HCT116 (cell line): ENCODE measurements at regions not wholly inside any gene's neighbourhood (a gene's known extent, or its start where the extent isn't known, plus 50 kb on each side); places are given as distances from the start of the nearest gene placed in this dataset.

ENCODE experiments used
- ATAC-seq: fragments of 200-7000 bp; cut with Tn5 transposase; 2 replicates; pipeline ENCODE4 v1.9.1; 2020; ENCODE audit warnings: mild to moderate bottlenecking, moderate library complexity
- BruUV-seq: library from RNA; stranded (reverse); fragments of 400-500 nt; replicated peaks from 2 replicates; lab custom pipeline; 2021; lab: Mats Ljungman, UMichigan
- CTCF ChIA-PET: fragments of 300-600 bp; sonication (Branson Sonifier 250); formaldehyde crosslinking; loops from one replicate; lab custom pipeline; 2021; ENCODE audit warnings: antibody characterized with exemption; lab: Charles Lee
- POLR2A ChIA-PET: fragments of 300-600, 350-600 bp; sonication (Branson Sonifier 250); formaldehyde crosslinking; loops from one replicate; lab custom pipeline; 2021; ENCODE audit warnings: antibody characterized with exemption; lab: Charles Lee
- RAD21 ChIA-PET, 2 experiments: fragments of 300-600 bp; sonication (Branson Sonifier 250); formaldehyde crosslinking; loops; one replicate each; lab custom pipeline; 2023; ENCODE audit warnings: low total read pairs in 2 of 2; ENCODE audit not compliant: uncharacterized antibody in 2 of 2, unreplicated experiment in 2 of 2, low non-redundant PET in 1 of 2; lab: Charles Lee
- DNase-seq: peaks from one replicate; pipeline ENCODE4 v3.0.0-alpha.2; 2010; ENCODE audit warnings: low read depth, low spot score
- H2AFZ ChIP-seq: fragments of 200-600 bp; shearing (Covaris generic), sonication (generic); 2 replicates; pipeline ENCODE4 v1.6.1; 2017; ENCODE audit warnings: low read depth, mixed run types, mixed read lengths, antibody characterized with exemption, low read length; ENCODE audit not compliant: poor library complexity, severe bottlenecking
- H3K27ac ChIP-seq: 2 replicates; pipeline ENCODE4 v1.5.1; 2012; ENCODE audit warnings: low read depth, low read length
- H3K27me3 ChIP-seq: fragments of 200-600 bp; sonication (generic); 2 replicates; pipeline ENCODE4 v1.6.1; 2016; ENCODE audit warnings: mixed run types, low read length, mixed read lengths; ENCODE audit not compliant: insufficient read depth
- H3K36me3 ChIP-seq, 2 experiments: fragments of 200-500 bp in 1 of 2; fragments of 200-600 bp in 1 of 2; sonication (Bioruptor generic) in 1 of 2; sonication (generic) in 1 of 2; 2 replicates each; pipeline versions ENCODE4 v1.5.1 to v1.6.1; 2014 to 2016; ENCODE audit warnings: low read length in 2 of 2, inconsistent platforms in 1 of 2, mixed read lengths in 1 of 2, mixed run types in 1 of 2; ENCODE audit not compliant: insufficient read depth in 2 of 2, control insufficient read depth in 1 of 2
- H3K4me1 ChIP-seq, 2 experiments: fragments of 200-600 bp in 1 of 2; sonication (generic) in 1 of 2; 2 replicates each; pipeline versions ENCODE4 v1.5.1 to v1.6.1; 2012 to 2017; ENCODE audit warnings: low read length in 2 of 2, inconsistent platforms in 1 of 2, mild to moderate bottlenecking in 1 of 2, mixed read lengths in 1 of 2, mixed run types in 1 of 2, moderate library complexity in 1 of 2; ENCODE audit not compliant: insufficient read depth in 2 of 2, control insufficient read depth in 1 of 2
- H3K4me2 ChIP-seq: fragments of 200-600 bp; sonication (generic); 2 replicates; pipeline ENCODE4 v1.6.1; 2017; ENCODE audit warnings: mixed run types, low read length, mixed read lengths
- H3K4me3 ChIP-seq, 2 experiments: fragments of 200-600 bp in 1 of 2; sonication (generic) in 1 of 2; replicated peaks in 1 of 2; 2 replicates each; pipeline ENCODE4 v1.5.1; 2011 to 2016; ENCODE audit warnings: low read length in 2 of 2, control low read depth in 1 of 2, low read depth in 1 of 2, mild to moderate bottlenecking in 1 of 2, mixed read lengths in 1 of 2, mixed run types in 1 of 2
- H3K79me2 ChIP-seq: fragments of 200-600 bp; sonication (generic); 2 replicates; pipeline ENCODE4 v1.6.1; 2017; ENCODE audit warnings: mild to moderate bottlenecking, mixed run types, low read length, moderate library complexity, mixed read lengths; ENCODE audit not compliant: insufficient read depth
- H3K9ac ChIP-seq: fragments of 200-600 bp; sonication (generic); 2 replicates; pipeline ENCODE4 v1.6.1; 2016; ENCODE audit warnings: low read length, mixed read lengths
- H3K9me2 ChIP-seq: fragments of 200-600 bp; sonication (generic), shearing (Covaris generic); 2 replicates; pipeline ENCODE4 v1.6.1; 2017; ENCODE audit warnings: mixed run types, mild to moderate bottlenecking, moderate library complexity; ENCODE audit not compliant: insufficient read depth
- H3K9me3 ChIP-seq, 2 experiments: fragments of 200-500 bp in 1 of 2; fragments of 200-600 bp in 1 of 2; sonication (Bioruptor generic) in 1 of 2; sonication (generic) in 1 of 2; 2 replicates each; pipeline ENCODE4 v1.6.1; 2014 to 2017; ENCODE audit warnings: low read length in 2 of 2, mixed read lengths in 2 of 2, inconsistent platforms in 1 of 2, low read depth in 1 of 2, mild to moderate bottlenecking in 1 of 2, mixed run types in 1 of 2, moderate library complexity in 1 of 2; ENCODE audit not compliant: control insufficient read depth in 1 of 2, insufficient read depth in 1 of 2
- H4K20me1 ChIP-seq: fragments of 200-600 bp; sonication (generic), shearing (Covaris generic); 2 replicates; pipeline ENCODE4 v1.6.1; 2017; ENCODE audit warnings: mixed run types, mild to moderate bottlenecking, moderate library complexity; ENCODE audit not compliant: insufficient read depth
- FOSL1 ChIP-seq: IDR thresholded peaks from 2 replicates; pipeline ENCODE4 v1.6.1; 2012; ENCODE audit warnings: low read depth
- POLR2AphosphoS5 ChIP-seq: IDR thresholded peaks from 2 replicates; pipeline ENCODE4 v1.6.1; 2011; ENCODE audit warnings: mild to moderate bottlenecking, low read depth, low read length, moderate library complexity
- SRF ChIP-seq: IDR thresholded peaks from 2 replicates; pipeline ENCODE4 v1.6.1; 2012; ENCODE audit warnings: low read depth
- ZNF274 ChIP-seq: fragments of 200-500 bp; sonication (Bioruptor generic); IDR thresholded peaks from 2 replicates; pipeline ENCODE4 v1.6.1; 2014; ENCODE audit warnings: mild to moderate bottlenecking, low read depth, low read length, inconsistent platforms
- intact Hi-C: fragments of 100-400 bp; cut with micrococcal nuclease; formaldehyde crosslinking; loops from 2 replicates; pipeline ENCODE4 v1.10.0; 2022
- TF ChIP-seq, protein P1 (sequence below): IDR thresholded peaks from 2 replicates; pipeline ENCODE4 v1.6.1; 2012; ENCODE audit warnings: low read depth
- TF ChIP-seq, protein P2 (sequence below), 3 experiments: fragments of 200-600 bp in 1 of 3; sonication (generic) in 1 of 3; IDR thresholded peaks in 2 of 3; conservative IDR thresholded peaks in 1 of 3; 2 replicates each; pipeline ENCODE4 v1.5.1; 2012 to 2017; ENCODE audit warnings: low read depth in 2 of 3, low read length in 2 of 3, antibody characterized with exemption in 1 of 3, borderline replicate concordance in 1 of 3, control low read depth in 1 of 3, mild to moderate bottlenecking in 1 of 3, mixed read lengths in 1 of 3, mixed run types in 1 of 3, moderate library complexity in 1 of 3; ENCODE audit not compliant: insufficient read depth in 1 of 3

DNA sequence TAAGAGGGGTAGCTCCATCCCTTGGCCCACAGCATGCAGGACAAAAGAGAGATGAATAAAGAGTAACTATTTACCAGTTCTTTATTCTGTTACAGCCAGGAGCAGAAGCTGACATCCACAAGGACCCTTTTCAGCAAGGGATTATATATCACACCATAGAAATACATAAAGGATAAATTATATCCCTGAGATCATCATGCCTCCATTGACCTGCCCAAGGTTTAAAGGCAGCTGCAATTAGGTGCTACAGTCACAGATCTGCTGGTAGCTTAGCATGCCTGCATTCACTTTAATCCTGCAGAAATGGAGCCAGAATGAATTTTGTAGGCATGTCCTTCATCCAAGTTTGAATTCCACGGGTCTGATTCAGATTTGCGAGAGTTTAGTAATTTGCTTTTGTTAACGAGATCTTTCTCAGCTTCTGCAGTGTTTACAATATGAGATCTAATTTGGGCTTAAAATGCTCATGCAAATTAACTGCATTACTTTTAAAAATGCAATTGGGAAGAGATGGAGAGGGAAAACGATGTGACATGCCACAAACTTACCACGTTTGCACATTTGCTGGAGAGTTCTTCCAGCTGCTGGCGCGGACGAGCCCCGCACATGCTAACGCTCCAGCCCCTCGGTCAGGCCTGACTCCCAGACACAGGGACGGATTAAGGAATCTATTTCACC lies 327.0 kb upstream of the NOCT start:
- Histone ChIP-seq H3K9me2 (no peaks in the 10 kb centered on the region), H3K79me2 (no peaks in the 10 kb centered on the region), H3K9ac (no peak overlapping the region), H4K20me1 (no peaks in the 10 kb centered on the region), H3K27me3 (no peaks in the 10 kb centered on the region), H3K4me1 (no peaks in the 10 kb centered on the region), H2AFZ (no peak overlapping the region), H3K36me3 (no peaks in the 10 kb centered on the region), H3K9me3 (no peaks in the 10 kb centered on the region), H3K4me3 (no peak overlapping the region), H3K27ac (no peak overlapping the region), H3K4me2 (no peak overlapping the region)
- intact Hi-C loops = loop anchor here (10.0 kb wide), 1 partner anchor 1564 kb away; no protein-coding TSS in a partner anchor
- TF ChIP-seq ZNF274 (no peak), SRF (no peak), FOSL1 (no peak), POLR2AphosphoS5 (no peak)
- TF ChIP-seq, protein P1, sequence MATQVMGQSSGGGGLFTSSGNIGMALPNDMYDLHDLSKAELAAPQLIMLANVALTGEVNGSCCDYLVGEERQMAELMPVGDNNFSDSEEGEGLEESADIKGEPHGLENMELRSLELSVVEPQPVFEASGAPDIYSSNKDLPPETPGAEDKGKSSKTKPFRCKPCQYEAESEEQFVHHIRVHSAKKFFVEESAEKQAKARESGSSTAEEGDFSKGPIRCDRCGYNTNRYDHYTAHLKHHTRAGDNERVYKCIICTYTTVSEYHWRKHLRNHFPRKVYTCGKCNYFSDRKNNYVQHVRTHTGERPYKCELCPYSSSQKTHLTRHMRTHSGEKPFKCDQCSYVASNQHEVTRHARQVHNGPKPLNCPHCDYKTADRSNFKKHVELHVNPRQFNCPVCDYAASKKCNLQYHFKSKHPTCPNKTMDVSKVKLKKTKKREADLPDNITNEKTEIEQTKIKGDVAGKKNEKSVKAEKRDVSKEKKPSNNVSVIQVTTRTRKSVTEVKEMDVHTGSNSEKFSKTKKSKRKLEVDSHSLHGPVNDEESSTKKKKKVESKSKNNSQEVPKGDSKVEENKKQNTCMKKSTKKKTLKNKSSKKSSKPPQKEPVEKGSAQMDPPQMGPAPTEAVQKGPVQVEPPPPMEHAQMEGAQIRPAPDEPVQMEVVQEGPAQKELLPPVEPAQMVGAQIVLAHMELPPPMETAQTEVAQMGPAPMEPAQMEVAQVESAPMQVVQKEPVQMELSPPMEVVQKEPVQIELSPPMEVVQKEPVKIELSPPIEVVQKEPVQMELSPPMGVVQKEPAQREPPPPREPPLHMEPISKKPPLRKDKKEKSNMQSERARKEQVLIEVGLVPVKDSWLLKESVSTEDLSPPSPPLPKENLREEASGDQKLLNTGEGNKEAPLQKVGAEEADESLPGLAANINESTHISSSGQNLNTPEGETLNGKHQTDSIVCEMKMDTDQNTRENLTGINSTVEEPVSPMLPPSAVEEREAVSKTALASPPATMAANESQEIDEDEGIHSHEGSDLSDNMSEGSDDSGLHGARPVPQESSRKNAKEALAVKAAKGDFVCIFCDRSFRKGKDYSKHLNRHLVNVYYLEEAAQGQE = no peak
- TF ChIP-seq, protein P2, sequence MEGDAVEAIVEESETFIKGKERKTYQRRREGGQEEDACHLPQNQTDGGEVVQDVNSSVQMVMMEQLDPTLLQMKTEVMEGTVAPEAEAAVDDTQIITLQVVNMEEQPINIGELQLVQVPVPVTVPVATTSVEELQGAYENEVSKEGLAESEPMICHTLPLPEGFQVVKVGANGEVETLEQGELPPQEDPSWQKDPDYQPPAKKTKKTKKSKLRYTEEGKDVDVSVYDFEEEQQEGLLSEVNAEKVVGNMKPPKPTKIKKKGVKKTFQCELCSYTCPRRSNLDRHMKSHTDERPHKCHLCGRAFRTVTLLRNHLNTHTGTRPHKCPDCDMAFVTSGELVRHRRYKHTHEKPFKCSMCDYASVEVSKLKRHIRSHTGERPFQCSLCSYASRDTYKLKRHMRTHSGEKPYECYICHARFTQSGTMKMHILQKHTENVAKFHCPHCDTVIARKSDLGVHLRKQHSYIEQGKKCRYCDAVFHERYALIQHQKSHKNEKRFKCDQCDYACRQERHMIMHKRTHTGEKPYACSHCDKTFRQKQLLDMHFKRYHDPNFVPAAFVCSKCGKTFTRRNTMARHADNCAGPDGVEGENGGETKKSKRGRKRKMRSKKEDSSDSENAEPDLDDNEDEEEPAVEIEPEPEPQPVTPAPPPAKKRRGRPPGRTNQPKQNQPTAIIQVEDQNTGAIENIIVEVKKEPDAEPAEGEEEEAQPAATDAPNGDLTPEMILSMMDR (IDR thresholded peaks at IDR 0.05 in 2 of 3, conservative IDR thresholded peaks at IDR 0.05 in 1 of 3; ENCODE audit: borderline replicate concordance in 1 of 3, insufficient read depth in 1 of 3, low read depth in 2 of 3, low read length in 2 of 3) = no peak
- ChIA-PET RAD21 (no interaction called here), CTCF (interaction anchor here (2.1 kb wide), 1 partner anchor 182 kb away, joined by 5 read pairs; no protein-coding TSS in a partner anchor), POLR2A (no interaction called here)
- no peak for DNase-seq
- no peak for ATAC-seq
- no TSS peak for BruUV-seq
